IMR-90 (cell line): ENCODE measurements at regions not wholly inside any gene's neighbourhood (a gene's known extent, or its start where the extent isn't known, plus 50 kb on each side); places are given as distances from the start of the nearest gene placed in this dataset.

Source experiments
- ATAC-seq: fragments of 200-7000 bp; cut with Tn5 transposase; 2 replicates; pipeline ENCODE4 v1.9.1; 2020; ENCODE audit warnings: low read depth, mild to moderate bottlenecking, moderate library complexity
- BruUV-seq: library from RNA; stranded (reverse); fragments of 400-500 nt; replicated peaks from 2 replicates; lab custom pipeline; 2021; lab: Mats Ljungman, UMichigan
- CTCF ChIA-PET: fragments of 300-600 bp; formaldehyde crosslinking; extraction: SDS; loops from one replicate; lab custom pipeline; 2021; ENCODE audit warnings: antibody characterized with exemption; lab: Yijun Ruan, JAX
- POLR2A ChIA-PET: fragments of 300-600 bp; sonication (Branson Sonifier 250); formaldehyde crosslinking; loops from one replicate; lab custom pipeline; 2022; ENCODE audit warnings: antibody characterized with exemption; ENCODE audit not compliant: unreplicated experiment; lab: Charles Lee
- DNase-seq: peaks from one replicate; pipeline ENCODE4 v3.0.0; 2013
- H2AFZ ChIP-seq: replicated peaks from 2 replicates; pipeline ENCODE3; 2013; ENCODE audit warnings: low read length, mild to moderate bottlenecking; ENCODE audit not compliant: poor library complexity
- H2AK5ac ChIP-seq: 2 replicates; pipeline ENCODE4 v1.6.1; 2013; ENCODE audit warnings: low read depth, low read length, inconsistent platforms
- H2AK9ac ChIP-seq: replicated peaks from 2 replicates; pipeline ENCODE3; 2013; ENCODE audit warnings: mild to moderate bottlenecking, low read depth, low read length, moderate library complexity; ENCODE audit not compliant: poor library complexity
- H2BK120ac ChIP-seq: 2 replicates; pipeline ENCODE4 v1.6.1; 2013; ENCODE audit warnings: low read depth, low read length, inconsistent platforms
- H2BK15ac ChIP-seq: 3 replicates; pipeline ENCODE4 v1.6.1; 2013; ENCODE audit warnings: low read depth, low read length, inconsistent platforms
- H2BK20ac ChIP-seq: 2 replicates; pipeline ENCODE4 v1.6.1; 2013; ENCODE audit warnings: low read depth, mild to moderate bottlenecking, inconsistent platforms, low read length, moderate library complexity
- H2BK5ac ChIP-seq: 2 replicates; pipeline ENCODE4 v1.6.1; 2013; ENCODE audit warnings: mild to moderate bottlenecking, low read depth, low read length, inconsistent platforms; ENCODE audit not compliant: poor library complexity, severe bottlenecking
- H3K14ac ChIP-seq: replicated peaks from 2 replicates; pipeline ENCODE4 v1.6.1; 2013; ENCODE audit warnings: low read depth, low read length, inconsistent platforms
- H3K18ac ChIP-seq: 2 replicates; pipeline ENCODE4 v1.6.1; 2013; ENCODE audit warnings: low read depth, low read length, control low read depth
- H3K23ac ChIP-seq: 2 replicates; pipeline ENCODE4 v1.6.1; 2013; ENCODE audit warnings: low read depth, low read length, inconsistent platforms
- H3K27ac ChIP-seq: 2 replicates; pipeline ENCODE4 v1.5.1; 2013; ENCODE audit warnings: mild to moderate bottlenecking, control low read depth, low read length; ENCODE audit not compliant: insufficient read depth
- H3K27me3 ChIP-seq: 2 replicates; pipeline ENCODE4 v1.6.1; 2013; ENCODE audit warnings: low read length; ENCODE audit not compliant: control insufficient read depth, insufficient read depth
- H3K36me3 ChIP-seq: 2 replicates; pipeline ENCODE4 v1.6.1; 2013; ENCODE audit warnings: low read length, mixed read lengths; ENCODE audit not compliant: control insufficient read depth, insufficient read depth
- H3K4ac ChIP-seq: 2 replicates; pipeline ENCODE4 v1.6.1; 2013; ENCODE audit warnings: low read depth, low read length, inconsistent platforms
- H3K4me1 ChIP-seq: 2 replicates; pipeline ENCODE4 v1.6.1; 2013; ENCODE audit warnings: low read length, mixed read lengths; ENCODE audit not compliant: control insufficient read depth, insufficient read depth
- H3K4me2 ChIP-seq: 2 replicates; pipeline ENCODE4 v1.6.1; 2013; ENCODE audit warnings: low read depth, mild to moderate bottlenecking, control low read depth, low read length, moderate library complexity
- H3K4me3 ChIP-seq: 2 replicates; pipeline ENCODE4 v1.5.1; 2013; ENCODE audit warnings: low read depth, mild to moderate bottlenecking, control low read depth, low read length, moderate library complexity; ENCODE audit not compliant: insufficient read depth
- H3K56ac ChIP-seq: 2 replicates; pipeline ENCODE4 v1.6.1; 2013; ENCODE audit warnings: low read length, inconsistent platforms; ENCODE audit not compliant: insufficient read depth; ENCODE audit errors: extremely low read depth
- H3K79me1 ChIP-seq, 2 experiments: 2 replicates each; pipeline ENCODE4 v1.6.1; 2013; ENCODE audit warnings: low read length in 2 of 2, inconsistent platforms in 1 of 2, low read depth in 1 of 2
- H3K9ac ChIP-seq: 2 replicates; pipeline ENCODE4 v1.6.1; 2013; ENCODE audit warnings: low read depth, low read length, control low read depth
- H3K9me1 ChIP-seq: 2 replicates; pipeline ENCODE4 v1.6.1; 2013; ENCODE audit warnings: low read length, inconsistent platforms; ENCODE audit not compliant: insufficient read depth
- H3K9me3 ChIP-seq: 2 replicates; pipeline ENCODE4 v1.6.1; 2013; ENCODE audit warnings: low read length; ENCODE audit not compliant: control insufficient read depth, insufficient read depth
- H4K20me1 ChIP-seq: 2 replicates; pipeline ENCODE4 v1.6.1; 2013; ENCODE audit warnings: low read length, inconsistent platforms; ENCODE audit not compliant: insufficient read depth
- H4K5ac ChIP-seq: 2 replicates; pipeline ENCODE4 v1.6.1; 2013; ENCODE audit warnings: mild to moderate bottlenecking, low read depth, low read length, control low read depth
- H4K8ac ChIP-seq, 2 experiments: 2 replicates each; pipeline ENCODE4 v1.6.1; 2013; ENCODE audit warnings: low read depth in 2 of 2, low read length in 2 of 2, control low read depth in 1 of 2, inconsistent platforms in 1 of 2
- H4K91ac ChIP-seq: 2 replicates; pipeline ENCODE4 v1.6.1; 2013; ENCODE audit warnings: low read depth, low read length, inconsistent platforms; ENCODE audit not compliant: insufficient read depth
- BHLHE40 ChIP-seq: fragments of 150-350 bp; IDR thresholded peaks from 2 replicates; pipeline ENCODE4 v1.6.1; 2016; ENCODE audit warnings: mild to moderate bottlenecking, low read depth, low read length
- CEBPB ChIP-seq: IDR thresholded peaks from 2 replicates; pipeline ENCODE4 v1.6.1; 2012; ENCODE audit warnings: low read depth, low read length, improper control_type of control experiment
- CHD1 ChIP-seq: IDR thresholded peaks from 2 replicates; pipeline ENCODE4 v1.6.1; 2012; ENCODE audit warnings: low read depth, low read length, improper control_type of control experiment
- FOS ChIP-seq: fragments of 150-350 bp; IDR thresholded peaks from 2 replicates; pipeline ENCODE4 v1.6.1; 2016; ENCODE audit warnings: low read depth, low read length
- MAFK ChIP-seq: IDR thresholded peaks from 2 replicates; pipeline ENCODE4 v1.6.1; 2012; ENCODE audit warnings: low read depth, low read length, improper control_type of control experiment
- MAZ ChIP-seq: IDR thresholded peaks from 2 replicates; pipeline ENCODE4 v1.6.1; 2012; ENCODE audit warnings: low read depth, mild to moderate bottlenecking, low read length, improper control_type of control experiment, moderate library complexity, borderline replicate concordance
- MXI1 ChIP-seq: IDR thresholded peaks from 2 replicates; pipeline ENCODE4 v1.6.1; 2012; ENCODE audit warnings: low read depth, mild to moderate bottlenecking, low read length, moderate library complexity, borderline replicate concordance
- NFE2L2 ChIP-seq: fragments of 150-350 bp; IDR thresholded peaks from 2 replicates; pipeline ENCODE4 v1.6.1; 2016; ENCODE audit warnings: low read depth, mild to moderate bottlenecking, low read length
- POLR2A ChIP-seq: IDR thresholded peaks from 2 replicates; pipeline ENCODE4 v1.6.1; 2012; ENCODE audit warnings: mild to moderate bottlenecking, low read depth, low read length
- RAD21 ChIP-seq: IDR thresholded peaks from 2 replicates; pipeline ENCODE4 v1.6.1; 2012; ENCODE audit warnings: low read length, improper control_type of control experiment
- RCOR1 ChIP-seq: IDR thresholded peaks from 2 replicates; pipeline ENCODE4 v1.6.1; 2012; ENCODE audit warnings: mild to moderate bottlenecking, low read length, improper control_type of control experiment; ENCODE audit not compliant: insufficient replicate concordance
- RFX5 ChIP-seq: IDR thresholded peaks from 2 replicates; pipeline ENCODE4 v1.8.0; 2012; ENCODE audit warnings: low read depth, mild to moderate bottlenecking, low read length, moderate library complexity
- SMC3 ChIP-seq: fragments of 150-350 bp; IDR thresholded peaks from 2 replicates; pipeline ENCODE4 v1.6.1; 2016; ENCODE audit warnings: low read depth, mild to moderate bottlenecking, antibody characterized with exemption, low read length, moderate library complexity
- WGBS, 2 experiments: methylation state at CpG; one replicate each; pipeline versions ENCODE4 v1.1.5 to v1.1.7; 2013; ENCODE audit warnings: missing lambda C conversion rate in 2 of 2; ENCODE audit not compliant: insufficient read length in 1 of 2; ENCODE audit errors: extremely low coverage in 2 of 2; 5-methylcytosine and 5-hydroxymethylcytosine counted together
- dilution Hi-C: fragments of 300-500 bp; cut with HindIII; formaldehyde crosslinking; loops from one replicate; pipeline ENCODE4 v1.14.3; 2018; ENCODE audit warnings: low sequenced_read_pairs; ENCODE audit not compliant: unreplicated experiment
- in situ Hi-C: fragments of 300-500 bp; cut with MboI; formaldehyde crosslinking; loops from 3 replicates; pipeline ENCODE4 v1.14.3; 2019; ENCODE audit warnings: low sequenced_read_pairs, inconsistent platforms, mixed read lengths
- intact Hi-C: fragments of 100-400 bp; cut with micrococcal nuclease; formaldehyde crosslinking; loops from 2 replicates; pipeline ENCODE4 v1.10.0; 2022
- TF ChIP-seq, protein P1 (sequence below): fragments of 150-350 bp; IDR thresholded peaks from 2 replicates; pipeline ENCODE4 v1.6.1; 2016; ENCODE audit warnings: low read depth, mild to moderate bottlenecking, low read length, moderate library complexity, borderline replicate concordance
- TF ChIP-seq, protein P2 (sequence below): fragments of 150-350 bp; IDR thresholded peaks from 2 replicates; pipeline ENCODE4 v1.6.1; 2017; ENCODE audit warnings: mild to moderate bottlenecking, antibody characterized with exemption, low read length, low read depth
- TF ChIP-seq, protein P3 (sequence below): conservative IDR thresholded peaks from 2 replicates; pipeline ENCODE4 v1.5.1; 2012; ENCODE audit warnings: mild to moderate bottlenecking, low read depth, low read length, improper control_type of control experiment

DNA sequence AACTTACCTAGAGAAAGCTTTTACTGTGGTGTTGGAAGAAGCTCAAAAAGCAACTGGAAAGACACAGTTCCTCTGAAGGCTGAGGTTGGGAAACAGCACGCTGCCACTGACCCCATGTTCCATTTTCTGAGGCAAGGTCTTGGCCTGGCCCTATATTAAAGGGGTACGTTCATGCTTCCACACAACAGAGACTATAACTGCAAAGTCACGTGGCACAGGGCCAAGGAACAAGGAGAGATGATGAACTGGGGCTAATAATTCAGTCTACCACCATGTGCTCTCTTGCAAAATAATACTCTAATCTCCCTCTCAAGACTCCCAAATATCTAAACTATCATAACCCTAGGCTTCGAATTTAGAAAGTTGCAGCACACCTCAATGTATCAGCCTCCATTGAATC lies 381.6 kb downstream of the DSEL start:
- no peaks in the 10 kb centered on the region for H3K9me3 ChIP-seq
- no peak overlapping the region for H2BK5ac ChIP-seq
- H4K20me1 ChIP-seq, result no peaks in the 10 kb centered on the region
- no peak overlapping the region for H3K4me3 ChIP-seq
- DNase-seq, result no peak
- H3K27me3 ChIP-seq, result no peaks in the 10 kb centered on the region
- H4K8ac ChIP-seq, result no peak overlapping the region
- no peak overlapping the region for H3K14ac ChIP-seq
- ATAC-seq, result no peak
- no peak overlapping the region for H3K4me2 ChIP-seq
- intact Hi-C loops (no loop called here), in situ Hi-C loops (no loop called here), dilution Hi-C loops (no loop called here)
- H2BK15ac ChIP-seq, result no peak overlapping the region
- no peak overlapping the region for H4K5ac ChIP-seq
- no peak overlapping the region for H3K56ac ChIP-seq
- H3K23ac ChIP-seq, result no peak overlapping the region
- no peaks in the 10 kb centered on the region for H3K79me1 ChIP-seq
- no peaks in the 10 kb centered on the region for H3K36me3 ChIP-seq
- H3K27ac ChIP-seq, result no peak overlapping the region
- no peak overlapping the region for H2AFZ ChIP-seq
- H2BK20ac ChIP-seq, result no peak overlapping the region
- no peak overlapping the region for H2AK9ac ChIP-seq
- no peak overlapping the region for H4K91ac ChIP-seq
- H2AK5ac ChIP-seq, result no peak overlapping the region
- ChIA-PET POLR2A (no interaction called here), CTCF (no interaction called here)
- no peak overlapping the region for H3K4ac ChIP-seq
- no peak overlapping the region for H2BK120ac ChIP-seq
- BruUV-seq, result no TSS peak
- H3K9ac ChIP-seq, result no peak overlapping the region
- H3K9me1 ChIP-seq, result no peaks in the 10 kb centered on the region
- no CpG with 5 or more reads among the region's 4 CpGs for WGBS, 2 experiments
- H3K4me1 ChIP-seq, result no peaks in the 10 kb centered on the region
- TF ChIP-seq CHD1, result no peak
- no peak for TF ChIP-seq FOS
- no peak for TF ChIP-seq NFE2L2
- no peak for TF ChIP-seq MAZ
- TF ChIP-seq, protein P1, sequence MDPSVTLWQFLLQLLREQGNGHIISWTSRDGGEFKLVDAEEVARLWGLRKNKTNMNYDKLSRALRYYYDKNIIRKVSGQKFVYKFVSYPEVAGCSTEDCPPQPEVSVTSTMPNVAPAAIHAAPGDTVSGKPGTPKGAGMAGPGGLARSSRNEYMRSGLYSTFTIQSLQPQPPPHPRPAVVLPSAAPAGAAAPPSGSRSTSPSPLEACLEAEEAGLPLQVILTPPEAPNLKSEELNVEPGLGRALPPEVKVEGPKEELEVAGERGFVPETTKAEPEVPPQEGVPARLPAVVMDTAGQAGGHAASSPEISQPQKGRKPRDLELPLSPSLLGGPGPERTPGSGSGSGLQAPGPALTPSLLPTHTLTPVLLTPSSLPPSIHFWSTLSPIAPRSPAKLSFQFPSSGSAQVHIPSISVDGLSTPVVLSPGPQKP, result no peak
- TF ChIP-seq MXI1, result no peak
- TF ChIP-seq CEBPB, result no peak
- TF ChIP-seq, protein P2, sequence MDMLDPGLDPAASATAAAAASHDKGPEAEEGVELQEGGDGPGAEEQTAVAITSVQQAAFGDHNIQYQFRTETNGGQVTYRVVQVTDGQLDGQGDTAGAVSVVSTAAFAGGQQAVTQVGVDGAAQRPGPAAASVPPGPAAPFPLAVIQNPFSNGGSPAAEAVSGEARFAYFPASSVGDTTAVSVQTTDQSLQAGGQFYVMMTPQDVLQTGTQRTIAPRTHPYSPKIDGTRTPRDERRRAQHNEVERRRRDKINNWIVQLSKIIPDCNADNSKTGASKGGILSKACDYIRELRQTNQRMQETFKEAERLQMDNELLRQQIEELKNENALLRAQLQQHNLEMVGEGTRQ, result no peak
- TF ChIP-seq BHLHE40, result no peak
- TF ChIP-seq SMC3, result no peak
- no peak for TF ChIP-seq MAFK
- TF ChIP-seq POLR2A, result no peak
- no peak for TF ChIP-seq RCOR1
- TF ChIP-seq RAD21, result no peak
- TF ChIP-seq RFX5, result no peak
- TF ChIP-seq, protein P3, sequence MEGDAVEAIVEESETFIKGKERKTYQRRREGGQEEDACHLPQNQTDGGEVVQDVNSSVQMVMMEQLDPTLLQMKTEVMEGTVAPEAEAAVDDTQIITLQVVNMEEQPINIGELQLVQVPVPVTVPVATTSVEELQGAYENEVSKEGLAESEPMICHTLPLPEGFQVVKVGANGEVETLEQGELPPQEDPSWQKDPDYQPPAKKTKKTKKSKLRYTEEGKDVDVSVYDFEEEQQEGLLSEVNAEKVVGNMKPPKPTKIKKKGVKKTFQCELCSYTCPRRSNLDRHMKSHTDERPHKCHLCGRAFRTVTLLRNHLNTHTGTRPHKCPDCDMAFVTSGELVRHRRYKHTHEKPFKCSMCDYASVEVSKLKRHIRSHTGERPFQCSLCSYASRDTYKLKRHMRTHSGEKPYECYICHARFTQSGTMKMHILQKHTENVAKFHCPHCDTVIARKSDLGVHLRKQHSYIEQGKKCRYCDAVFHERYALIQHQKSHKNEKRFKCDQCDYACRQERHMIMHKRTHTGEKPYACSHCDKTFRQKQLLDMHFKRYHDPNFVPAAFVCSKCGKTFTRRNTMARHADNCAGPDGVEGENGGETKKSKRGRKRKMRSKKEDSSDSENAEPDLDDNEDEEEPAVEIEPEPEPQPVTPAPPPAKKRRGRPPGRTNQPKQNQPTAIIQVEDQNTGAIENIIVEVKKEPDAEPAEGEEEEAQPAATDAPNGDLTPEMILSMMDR, result no peak
- H3K18ac ChIP-seq, result no peak overlapping the region
